ENCODE measurements at regions not wholly inside any gene's neighbourhood (a gene's known extent, or its start where the extent isn't known, plus 50 kb on each side); places are given as distances from the start of the nearest gene placed in this dataset.

DNA sequence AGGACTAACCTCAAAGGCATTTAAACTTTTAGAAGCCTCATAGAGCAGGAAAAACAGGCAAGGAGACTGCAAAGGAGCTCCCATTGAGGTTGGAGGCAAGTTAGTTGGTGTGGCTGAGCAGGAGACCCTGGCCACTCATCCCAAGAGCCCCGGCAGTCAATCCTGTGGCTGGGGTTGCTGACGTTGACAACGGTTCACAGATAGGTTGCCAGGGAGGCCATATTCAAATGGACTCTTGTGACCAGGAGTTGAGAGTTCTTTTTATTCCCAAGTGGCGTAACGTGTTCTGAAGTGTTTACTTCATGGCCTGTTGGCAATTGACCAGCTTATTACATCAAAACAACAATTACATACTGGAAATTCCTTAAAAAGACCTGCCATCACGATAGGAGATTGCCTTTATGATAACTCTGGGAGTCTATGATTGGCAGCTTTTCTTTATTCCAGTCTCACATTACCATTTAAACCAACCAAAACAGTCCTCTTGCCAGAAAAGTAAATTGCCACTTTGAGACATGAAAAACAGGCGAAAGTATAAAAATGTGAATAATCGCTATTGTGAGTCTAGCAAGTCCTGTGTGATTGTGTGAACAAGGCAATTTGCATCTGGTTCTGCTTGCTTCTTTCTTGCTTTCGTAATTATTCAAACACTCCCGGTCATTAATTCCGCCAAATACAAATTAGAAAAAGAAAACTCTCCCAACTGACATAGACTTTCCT lies 394.9 kb downstream of the MED10 start:
- TF ChIP-seq, protein P1, sequence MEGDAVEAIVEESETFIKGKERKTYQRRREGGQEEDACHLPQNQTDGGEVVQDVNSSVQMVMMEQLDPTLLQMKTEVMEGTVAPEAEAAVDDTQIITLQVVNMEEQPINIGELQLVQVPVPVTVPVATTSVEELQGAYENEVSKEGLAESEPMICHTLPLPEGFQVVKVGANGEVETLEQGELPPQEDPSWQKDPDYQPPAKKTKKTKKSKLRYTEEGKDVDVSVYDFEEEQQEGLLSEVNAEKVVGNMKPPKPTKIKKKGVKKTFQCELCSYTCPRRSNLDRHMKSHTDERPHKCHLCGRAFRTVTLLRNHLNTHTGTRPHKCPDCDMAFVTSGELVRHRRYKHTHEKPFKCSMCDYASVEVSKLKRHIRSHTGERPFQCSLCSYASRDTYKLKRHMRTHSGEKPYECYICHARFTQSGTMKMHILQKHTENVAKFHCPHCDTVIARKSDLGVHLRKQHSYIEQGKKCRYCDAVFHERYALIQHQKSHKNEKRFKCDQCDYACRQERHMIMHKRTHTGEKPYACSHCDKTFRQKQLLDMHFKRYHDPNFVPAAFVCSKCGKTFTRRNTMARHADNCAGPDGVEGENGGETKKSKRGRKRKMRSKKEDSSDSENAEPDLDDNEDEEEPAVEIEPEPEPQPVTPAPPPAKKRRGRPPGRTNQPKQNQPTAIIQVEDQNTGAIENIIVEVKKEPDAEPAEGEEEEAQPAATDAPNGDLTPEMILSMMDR (IDR thresholded peaks at IDR 0.05; ENCODE audit: insufficient read depth, low read depth, low read length) = no peak
- no peak for TF ChIP-seq EZH2 (IDR thresholded peaks at IDR 0.05; ENCODE audit: insufficient read depth, low read length)
